IMR-90 (cell line): ENCODE measurements at regions not wholly inside any gene's neighbourhood (a gene's known extent, or its start where the extent isn't known, plus 50 kb on each side); places are given as distances from the start of the nearest gene placed in this dataset.
A peak's percentile ranks its signal among the peaks of the same experiment; 100 is the strongest.

ENCODE experiments used
- ATAC-seq: fragments of 200-7000 bp; cut with Tn5 transposase; 2 replicates; pipeline ENCODE4 v1.9.1; 2020; ENCODE audit warnings: low read depth, mild to moderate bottlenecking, moderate library complexity
- BruUV-seq: library from RNA; stranded (reverse); fragments of 400-500 nt; replicated peaks from 2 replicates; lab custom pipeline; 2021; lab: Mats Ljungman, UMichigan
- CTCF ChIA-PET: fragments of 300-600 bp; formaldehyde crosslinking; extraction: SDS; loops from one replicate; lab custom pipeline; 2021; ENCODE audit warnings: antibody characterized with exemption; lab: Yijun Ruan, JAX
- POLR2A ChIA-PET: fragments of 300-600 bp; sonication (Branson Sonifier 250); formaldehyde crosslinking; loops from one replicate; lab custom pipeline; 2022; ENCODE audit warnings: antibody characterized with exemption; ENCODE audit not compliant: unreplicated experiment; lab: Charles Lee
- DNase-seq: peaks from one replicate; pipeline ENCODE4 v3.0.0; 2013
- H2AFZ ChIP-seq: replicated peaks from 2 replicates; pipeline ENCODE3; 2013; ENCODE audit warnings: low read length, mild to moderate bottlenecking; ENCODE audit not compliant: poor library complexity
- H2AK5ac ChIP-seq: 2 replicates; pipeline ENCODE4 v1.6.1; 2013; ENCODE audit warnings: low read depth, low read length, inconsistent platforms
- H2AK9ac ChIP-seq: replicated peaks from 2 replicates; pipeline ENCODE3; 2013; ENCODE audit warnings: mild to moderate bottlenecking, low read depth, low read length, moderate library complexity; ENCODE audit not compliant: poor library complexity
- H2BK120ac ChIP-seq: 2 replicates; pipeline ENCODE4 v1.6.1; 2013; ENCODE audit warnings: low read depth, low read length, inconsistent platforms
- H2BK15ac ChIP-seq: 3 replicates; pipeline ENCODE4 v1.6.1; 2013; ENCODE audit warnings: low read depth, low read length, inconsistent platforms
- H2BK20ac ChIP-seq: 2 replicates; pipeline ENCODE4 v1.6.1; 2013; ENCODE audit warnings: low read depth, mild to moderate bottlenecking, inconsistent platforms, low read length, moderate library complexity
- H2BK5ac ChIP-seq: 2 replicates; pipeline ENCODE4 v1.6.1; 2013; ENCODE audit warnings: mild to moderate bottlenecking, low read depth, low read length, inconsistent platforms; ENCODE audit not compliant: poor library complexity, severe bottlenecking
- H3K14ac ChIP-seq: replicated peaks from 2 replicates; pipeline ENCODE4 v1.6.1; 2013; ENCODE audit warnings: low read depth, low read length, inconsistent platforms
- H3K18ac ChIP-seq: 2 replicates; pipeline ENCODE4 v1.6.1; 2013; ENCODE audit warnings: low read depth, low read length, control low read depth
- H3K23ac ChIP-seq: 2 replicates; pipeline ENCODE4 v1.6.1; 2013; ENCODE audit warnings: low read depth, low read length, inconsistent platforms
- H3K27ac ChIP-seq: 2 replicates; pipeline ENCODE4 v1.5.1; 2013; ENCODE audit warnings: mild to moderate bottlenecking, control low read depth, low read length; ENCODE audit not compliant: insufficient read depth
- H3K27me3 ChIP-seq: 2 replicates; pipeline ENCODE4 v1.6.1; 2013; ENCODE audit warnings: low read length; ENCODE audit not compliant: control insufficient read depth, insufficient read depth
- H3K36me3 ChIP-seq: 2 replicates; pipeline ENCODE4 v1.6.1; 2013; ENCODE audit warnings: low read length, mixed read lengths; ENCODE audit not compliant: control insufficient read depth, insufficient read depth
- H3K4ac ChIP-seq: 2 replicates; pipeline ENCODE4 v1.6.1; 2013; ENCODE audit warnings: low read depth, low read length, inconsistent platforms
- H3K4me1 ChIP-seq: 2 replicates; pipeline ENCODE4 v1.6.1; 2013; ENCODE audit warnings: low read length, mixed read lengths; ENCODE audit not compliant: control insufficient read depth, insufficient read depth
- H3K4me2 ChIP-seq: 2 replicates; pipeline ENCODE4 v1.6.1; 2013; ENCODE audit warnings: low read depth, mild to moderate bottlenecking, control low read depth, low read length, moderate library complexity
- H3K4me3 ChIP-seq: 2 replicates; pipeline ENCODE4 v1.5.1; 2013; ENCODE audit warnings: low read depth, mild to moderate bottlenecking, control low read depth, low read length, moderate library complexity; ENCODE audit not compliant: insufficient read depth
- H3K56ac ChIP-seq: 2 replicates; pipeline ENCODE4 v1.6.1; 2013; ENCODE audit warnings: low read length, inconsistent platforms; ENCODE audit not compliant: insufficient read depth; ENCODE audit errors: extremely low read depth
- H3K79me1 ChIP-seq, 2 experiments: 2 replicates each; pipeline ENCODE4 v1.6.1; 2013; ENCODE audit warnings: low read length in 2 of 2, inconsistent platforms in 1 of 2, low read depth in 1 of 2
- H3K9ac ChIP-seq: 2 replicates; pipeline ENCODE4 v1.6.1; 2013; ENCODE audit warnings: low read depth, low read length, control low read depth
- H3K9me1 ChIP-seq: 2 replicates; pipeline ENCODE4 v1.6.1; 2013; ENCODE audit warnings: low read length, inconsistent platforms; ENCODE audit not compliant: insufficient read depth
- H3K9me3 ChIP-seq: 2 replicates; pipeline ENCODE4 v1.6.1; 2013; ENCODE audit warnings: low read length; ENCODE audit not compliant: control insufficient read depth, insufficient read depth
- H4K20me1 ChIP-seq: 2 replicates; pipeline ENCODE4 v1.6.1; 2013; ENCODE audit warnings: low read length, inconsistent platforms; ENCODE audit not compliant: insufficient read depth
- H4K5ac ChIP-seq: 2 replicates; pipeline ENCODE4 v1.6.1; 2013; ENCODE audit warnings: mild to moderate bottlenecking, low read depth, low read length, control low read depth
- H4K8ac ChIP-seq, 2 experiments: 2 replicates each; pipeline ENCODE4 v1.6.1; 2013; ENCODE audit warnings: low read depth in 2 of 2, low read length in 2 of 2, control low read depth in 1 of 2, inconsistent platforms in 1 of 2
- H4K91ac ChIP-seq: 2 replicates; pipeline ENCODE4 v1.6.1; 2013; ENCODE audit warnings: low read depth, low read length, inconsistent platforms; ENCODE audit not compliant: insufficient read depth
- BHLHE40 ChIP-seq: fragments of 150-350 bp; IDR thresholded peaks from 2 replicates; pipeline ENCODE4 v1.6.1; 2016; ENCODE audit warnings: mild to moderate bottlenecking, low read depth, low read length
- NFE2L2 ChIP-seq: fragments of 150-350 bp; IDR thresholded peaks from 2 replicates; pipeline ENCODE4 v1.6.1; 2016; ENCODE audit warnings: low read depth, mild to moderate bottlenecking, low read length
- WGBS, 2 experiments: methylation state at CpG; one replicate each; pipeline versions ENCODE4 v1.1.5 to v1.1.7; 2013; ENCODE audit warnings: missing lambda C conversion rate in 2 of 2; ENCODE audit not compliant: insufficient read length in 1 of 2; ENCODE audit errors: extremely low coverage in 2 of 2; 5-methylcytosine and 5-hydroxymethylcytosine counted together
- dilution Hi-C: fragments of 300-500 bp; cut with HindIII; formaldehyde crosslinking; loops from one replicate; pipeline ENCODE4 v1.14.3; 2018; ENCODE audit warnings: low sequenced_read_pairs; ENCODE audit not compliant: unreplicated experiment
- in situ Hi-C: fragments of 300-500 bp; cut with MboI; formaldehyde crosslinking; loops from 3 replicates; pipeline ENCODE4 v1.14.3; 2019; ENCODE audit warnings: low sequenced_read_pairs, inconsistent platforms, mixed read lengths
- intact Hi-C: fragments of 100-400 bp; cut with micrococcal nuclease; formaldehyde crosslinking; loops from 2 replicates; pipeline ENCODE4 v1.10.0; 2022

- no peak overlapping the region for H2BK120ac ChIP-seq
- H4K91ac ChIP-seq = no peak overlapping the region
- H4K5ac ChIP-seq = no peak overlapping the region
- no peak overlapping the region for H3K4me3 ChIP-seq
- H3K79me1 ChIP-seq = no peaks in the 10 kb centered on the region
- BruUV-seq = no TSS peak
- no peak overlapping the region for H2BK5ac ChIP-seq
- no peak overlapping the region for H2AFZ ChIP-seq
- no peaks in the 10 kb centered on the region for H3K9me3 ChIP-seq
- H3K9me1 ChIP-seq = no peaks in the 10 kb centered on the region
- CTCF ChIA-PET = no interaction called here
- H3K9ac ChIP-seq = no peak overlapping the region
- no peak overlapping the region for H3K56ac ChIP-seq
- peaks cover 7% of the 10 kb centered on the region for H3K4me1 ChIP-seq
- no CpG with 5 or more reads among the region's 2 CpGs for WGBS, 2 experiments
- H3K23ac ChIP-seq = no peak overlapping the region
- POLR2A ChIA-PET = no interaction called here
- H2BK15ac ChIP-seq = no peak overlapping the region
- H2BK20ac ChIP-seq = no peak overlapping the region
- H3K27me3 ChIP-seq = peaks cover 26% of the 10 kb centered on the region
- ATAC-seq (no peak), DNase-seq (no peak)
- H2AK5ac ChIP-seq = no peak overlapping the region
- no peak overlapping the region for H2AK9ac ChIP-seq
- no peak for TF ChIP-seq BHLHE40
- TF ChIP-seq NFE2L2 = peak; percentile 36; the same call in 1 of the 2 replicates
- no peak overlapping the region for H3K4me2 ChIP-seq
- dilution Hi-C loops (no loop called here), in situ Hi-C loops (no loop called here), intact Hi-C loops (loop anchor here (10.0 kb wide), 1 partner anchor 201 kb away; no protein-coding TSS in a partner anchor)
- no peak overlapping the region for H3K18ac ChIP-seq
- H3K14ac ChIP-seq = no peak overlapping the region
- no peak overlapping the region for H4K8ac ChIP-seq
- H3K4ac ChIP-seq = no peak overlapping the region
- H3K36me3 ChIP-seq = no peaks in the 10 kb centered on the region
- no peak overlapping the region for H3K27ac ChIP-seq
- H4K20me1 ChIP-seq = no peaks in the 10 kb centered on the region
These were observed 511.0 kb downstream of the INSC start for GRCh38 chr11:15625691-15626090.
